ENCODE measurements at regions not wholly inside any gene's neighbourhood (a gene's known extent, or its start where the extent isn't known, plus 50 kb on each side); places are given as distances from the start of the nearest gene placed in this dataset.

GRCh38 chr10:36366065-36366464, 724.0 kb upstream of the FZD8 start:
- TF ChIP-seq, protein P1, sequence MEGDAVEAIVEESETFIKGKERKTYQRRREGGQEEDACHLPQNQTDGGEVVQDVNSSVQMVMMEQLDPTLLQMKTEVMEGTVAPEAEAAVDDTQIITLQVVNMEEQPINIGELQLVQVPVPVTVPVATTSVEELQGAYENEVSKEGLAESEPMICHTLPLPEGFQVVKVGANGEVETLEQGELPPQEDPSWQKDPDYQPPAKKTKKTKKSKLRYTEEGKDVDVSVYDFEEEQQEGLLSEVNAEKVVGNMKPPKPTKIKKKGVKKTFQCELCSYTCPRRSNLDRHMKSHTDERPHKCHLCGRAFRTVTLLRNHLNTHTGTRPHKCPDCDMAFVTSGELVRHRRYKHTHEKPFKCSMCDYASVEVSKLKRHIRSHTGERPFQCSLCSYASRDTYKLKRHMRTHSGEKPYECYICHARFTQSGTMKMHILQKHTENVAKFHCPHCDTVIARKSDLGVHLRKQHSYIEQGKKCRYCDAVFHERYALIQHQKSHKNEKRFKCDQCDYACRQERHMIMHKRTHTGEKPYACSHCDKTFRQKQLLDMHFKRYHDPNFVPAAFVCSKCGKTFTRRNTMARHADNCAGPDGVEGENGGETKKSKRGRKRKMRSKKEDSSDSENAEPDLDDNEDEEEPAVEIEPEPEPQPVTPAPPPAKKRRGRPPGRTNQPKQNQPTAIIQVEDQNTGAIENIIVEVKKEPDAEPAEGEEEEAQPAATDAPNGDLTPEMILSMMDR (conservative IDR thresholded peaks at IDR 0.05) = no peak
- no peak for TF ChIP-seq ZFX (IDR thresholded peaks at IDR 0.05)

All from C4-2B (cell line).